ENCODE measurements at regions not wholly inside any gene's neighbourhood (a gene's known extent, or its start where the extent isn't known, plus 50 kb on each side); places are given as distances from the start of the nearest gene placed in this dataset.

GRCh38 chr2:10992023-10992791 lies 80.5 kb downstream of the KCNF1 start:
- Histone ChIP-seq H3K4me3 (no peak overlapping the region), H3K9me3 (no peaks in the 10 kb centered on the region), H3K27me3 (no peaks in the 10 kb centered on the region), H3K4me1 (no peaks in the 10 kb centered on the region), H3K36me3 (no peaks in the 10 kb centered on the region), H3K27ac (no peak overlapping the region)
- no peak for TF ChIP-seq CTCF (IDR thresholded peaks at IDR 0.05)
- no peak for TF ChIP-seq POLR2A (IDR thresholded peaks at IDR 0.05)
- no peak for DNase-seq
- 83 to 94% (median 88%) methylated on average over 10 to 14 of the region's 14 CpGs for WGBS, 4 donors
- no peak for ATAC-seq
- intact Hi-C loops (cut with DNase I): no loop called here

- TF ChIP-seq POLR2A (IDR thresholded peaks at IDR 0.05) (no peak), CTCF (IDR thresholded peaks at IDR 0.05) (no peak)
- no peak overlapping the region for H3K4me3 ChIP-seq
- ATAC-seq (no peak), DNase-seq (no peak)
- no peaks in the 10 kb centered on the region for H3K9me3 ChIP-seq
- intact Hi-C loops (cut with DNase I): no loop called here
- 65 to 67% (median 66%) methylated on average over 8 of the region's 8 CpGs for WGBS, 4 donors
- no peak overlapping the region for H3K27ac ChIP-seq
- no peaks in the 10 kb centered on the region for H3K4me1 ChIP-seq
- no peaks in the 10 kb centered on the region for H3K36me3 ChIP-seq
- H3K27me3 ChIP-seq: no peaks in the 10 kb centered on the region
Observed at GRCh38 chr2:10993001-10993481, 81.3 kb downstream of the KCNF1 start.

- Histone ChIP-seq H3K9me3 (no peaks in the 10 kb centered on the region), H3K36me3 (no peaks in the 10 kb centered on the region), H3K4me3 (no peak overlapping the region), H3K27me3 (no peaks in the 10 kb centered on the region), H3K27ac (no peak overlapping the region), H3K4me1 (no peaks in the 10 kb centered on the region)
- ATAC-seq (no peak), DNase-seq (no peak)
- intact Hi-C loops (cut with DNase I): no loop called here
- TF ChIP-seq POLR2A (IDR thresholded peaks at IDR 0.05) (no peak), CTCF (IDR thresholded peaks at IDR 0.05) (no peak)
- WGBS, 4 donors: 77 to 82% (median 81%) methylated on average over 13 of the region's 13 CpGs
Observed at GRCh38 chr2:10995366-10995970, 83.7 kb downstream of the KCNF1 start.

GRCh38 chr2:11004199-11004598 lies 92.5 kb downstream of the KCNF1 start:
- TF ChIP-seq CTCF (IDR thresholded peaks at IDR 0.05): no peak
- TF ChIP-seq POLR2A (IDR thresholded peaks at IDR 0.05): no peak
- Histone ChIP-seq H3K27ac (no peak overlapping the region), H3K4me1 (no peaks in the 10 kb centered on the region), H3K27me3 (peaks cover 0 to 3% (median 0%) of the 10 kb centered on the region in 9 donors), H3K4me3 (no peak overlapping the region), H3K36me3 (no peaks in the 10 kb centered on the region), H3K9me3 (no peaks in the 10 kb centered on the region)
- ATAC-seq (no peak), DNase-seq (no peak)
- intact Hi-C loops (cut with DNase I): no loop called here
- 82 to 87% (median 83%) methylated on average over 3 of the region's 3 CpGs for WGBS, 4 donors

Measured in heart left ventricle (tissue), 16 donors.